GM12878 (cell line): ENCODE measurements at regions not wholly inside any gene's neighbourhood (a gene's known extent, or its start where the extent isn't known, plus 50 kb on each side); places are given as distances from the start of the nearest gene placed in this dataset.

Experiments
- CTCF ChIP-seq, 3 experiments: IDR thresholded peaks in 2 of 3; conservative IDR thresholded peaks in 1 of 3; 2 replicates each; pipeline ENCODE4 v1.5.1; 2011; ENCODE audit warnings: low read depth in 3 of 3, low read length in 3 of 3, mild to moderate bottlenecking in 3 of 3, control low read depth in 2 of 3, moderate library complexity in 2 of 3, inconsistent platforms in 1 of 3, mixed read lengths in 1 of 3; ENCODE audit not compliant: control insufficient read depth in 2 of 3, insufficient read depth in 1 of 3; ENCODE audit errors: extremely low read depth in 1 of 3
- EZH2 ChIP-seq: IDR thresholded peaks from 2 replicates; pipeline ENCODE4 v1.6.1; 2012; ENCODE audit warnings: low read depth, mild to moderate bottlenecking, control low read depth, inconsistent platforms, low read length, borderline replicate concordance; ENCODE audit not compliant: control insufficient read depth
- IKZF1 ChIP-seq: fragments of 450-650 bp; conservative IDR thresholded peaks from 2 replicates; pipeline ENCODE4 v1.6.1; 2017; ENCODE audit warnings: antibody characterized with exemption, mild to moderate bottlenecking
- JUND ChIP-seq: IDR thresholded peaks from 2 replicates; pipeline ENCODE4 v1.6.1; 2012; ENCODE audit warnings: low read depth, mild to moderate bottlenecking, low read length, improper control_type of control experiment, moderate library complexity
- POLR2A ChIP-seq: IDR thresholded peaks from 2 replicates; pipeline ENCODE4 v1.6.1; 2011; ENCODE audit warnings: low read depth, mild to moderate bottlenecking, low read length
- SMC3 ChIP-seq: IDR thresholded peaks from 2 replicates; pipeline ENCODE4 v1.6.1; 2011; ENCODE audit warnings: low read length, improper control_type of control experiment, borderline replicate concordance
- TCF3 ChIP-seq: IDR thresholded peaks from 2 replicates; pipeline ENCODE4 v1.6.1; 2012; ENCODE audit warnings: low read depth, mild to moderate bottlenecking, low read length, borderline replicate concordance; ENCODE audit not compliant: insufficient read depth
- ZBTB40 ChIP-seq: fragments of 450-650 bp; IDR thresholded peaks from 2 replicates; pipeline ENCODE4 v1.6.1; 2016; ENCODE audit warnings: mild to moderate bottlenecking, moderate library complexity, borderline replicate concordance

GRCh38 chr5:98106116-98107031 is 667.1 kb upstream of the RGMB start:
- TF ChIP-seq SMC3 (no peak), POLR2A (no peak), JUND (no peak), EZH2 (no peak), TCF3 (no peak), CTCF (IDR thresholded peaks at IDR 0.05 in 2 of 3, conservative IDR thresholded peaks at IDR 0.05 in 1 of 3; ENCODE audit: control insufficient read depth in 2 of 3, extremely low read depth in 1 of 3, insufficient read depth in 1 of 3, low read depth in 3 of 3, low read length in 3 of 3) (no peak), ZBTB40 (no peak), IKZF1 (no peak)
